IPS-18a (cell line): ENCODE measurements at regions not wholly inside any gene's neighbourhood (a gene's known extent, or its start where the extent isn't known, plus 50 kb on each side); places are given as distances from the start of the nearest gene placed in this dataset.

Experiments used
- H3K27ac ChIP-seq: one replicate; pipeline ENCODE4 v1.5.1; 2013; ENCODE audit warnings: low read length
- H3K27me3 ChIP-seq: one replicate; pipeline ENCODE4 v1.6.1; 2013; ENCODE audit warnings: mild to moderate bottlenecking, low read length; ENCODE audit not compliant: control insufficient read depth, insufficient read depth
- H3K36me3 ChIP-seq: one replicate; pipeline ENCODE4 v1.6.1; 2013; ENCODE audit warnings: low read depth, low read length; ENCODE audit not compliant: control insufficient read depth
- H3K4me1 ChIP-seq: one replicate; pipeline ENCODE4 v1.6.1; 2013; ENCODE audit warnings: low read depth, low read length; ENCODE audit not compliant: control insufficient read depth
- H3K4me3 ChIP-seq: one replicate; pipeline ENCODE4 v1.5.1; 2013; ENCODE audit warnings: low read length
- H3K9ac ChIP-seq: one replicate; pipeline ENCODE4 v1.6.1; 2013; ENCODE audit warnings: mild to moderate bottlenecking, low read length, moderate library complexity
- H3K9me3 ChIP-seq: one replicate; pipeline ENCODE4 v1.6.1; 2013; ENCODE audit warnings: low read depth, low read length; ENCODE audit not compliant: control insufficient read depth

GRCh38 chr2:173818285-173818684, 146.9 kb downstream of the SP3 start:
- H3K9ac ChIP-seq = no peak overlapping the region
- H3K4me3 ChIP-seq = no peak overlapping the region
- H3K27ac ChIP-seq = no peak overlapping the region
- H3K4me1 ChIP-seq = no peaks in the 10 kb centered on the region
- H3K27me3 ChIP-seq = no peaks in the 10 kb centered on the region
- H3K36me3 ChIP-seq = no peaks in the 10 kb centered on the region
- H3K9me3 ChIP-seq = no peaks in the 10 kb centered on the region

- no peaks in the 10 kb centered on the region for H3K27me3 ChIP-seq
- no peaks in the 10 kb centered on the region for H3K9me3 ChIP-seq
- no peak overlapping the region for H3K4me3 ChIP-seq
- no peaks in the 10 kb centered on the region for H3K4me1 ChIP-seq
- no peaks in the 10 kb centered on the region for H3K36me3 ChIP-seq
- no peak overlapping the region for H3K27ac ChIP-seq
- H3K9ac ChIP-seq = no peak overlapping the region
Measured at GRCh38 chr2:173819852-173820251, 145.3 kb downstream of the SP3 start.

- no peak overlapping the region for H3K9ac ChIP-seq
- H3K9me3 ChIP-seq = no peaks in the 10 kb centered on the region
- no peaks in the 10 kb centered on the region for H3K36me3 ChIP-seq
- no peak overlapping the region for H3K4me3 ChIP-seq
- no peaks in the 10 kb centered on the region for H3K4me1 ChIP-seq
- no peak overlapping the region for H3K27ac ChIP-seq
- H3K27me3 ChIP-seq = no peaks in the 10 kb centered on the region
Measured at GRCh38 chr2:173821451-173821850, 143.7 kb downstream of the SP3 start.

GRCh38 chr2:173822889-173823542, 142.2 kb downstream of the SP3 start:
- H3K4me1 ChIP-seq = no peaks in the 10 kb centered on the region
- no peak overlapping the region for H3K9ac ChIP-seq

GRCh38 chr2:173823543-173823939, 141.6 kb downstream of the SP3 start:
- no peak overlapping the region for H3K9ac ChIP-seq
- no peaks in the 10 kb centered on the region for H3K27me3 ChIP-seq
- no peaks in the 10 kb centered on the region for H3K36me3 ChIP-seq
- no peaks in the 10 kb centered on the region for H3K9me3 ChIP-seq
- no peak overlapping the region for H3K4me3 ChIP-seq
- H3K4me1 ChIP-seq = no peaks in the 10 kb centered on the region
- no peak overlapping the region for H3K27ac ChIP-seq

More at GRCh38 chr2:173822889-173823542, 142.2 kb downstream of the SP3 start:
- Histone ChIP-seq H3K27me3 (no peaks in the 10 kb centered on the region), H3K27ac (no peak overlapping the region), H3K4me3 (no peak overlapping the region), H3K9me3 (no peaks in the 10 kb centered on the region), H3K36me3 (no peaks in the 10 kb centered on the region)

- Histone ChIP-seq H3K9me3 (no peaks in the 10 kb centered on the region), H3K4me3 (no peak overlapping the region), H3K4me1 (no peaks in the 10 kb centered on the region), H3K36me3 (no peaks in the 10 kb centered on the region), H3K27ac (no peak overlapping the region), H3K27me3 (no peaks in the 10 kb centered on the region), H3K9ac (no peak overlapping the region)
Measured at GRCh38 chr2:173828189-173829142, 136.7 kb downstream of the SP3 start.

GRCh38 chr2:173829727-173830126, 135.4 kb downstream of the SP3 start:
- Histone ChIP-seq H3K9me3 (no peaks in the 10 kb centered on the region), H3K27me3 (no peaks in the 10 kb centered on the region), H3K4me3 (no peak overlapping the region), H3K9ac (no peak overlapping the region), H3K36me3 (no peaks in the 10 kb centered on the region), H3K4me1 (no peaks in the 10 kb centered on the region), H3K27ac (no peak overlapping the region)

GRCh38 chr2:173830170-173830569, 135.0 kb downstream of the SP3 start:
- H3K27me3 ChIP-seq = no peaks in the 10 kb centered on the region
- H3K9ac ChIP-seq = no peak overlapping the region
- H3K9me3 ChIP-seq = no peaks in the 10 kb centered on the region
- no peak overlapping the region for H3K27ac ChIP-seq
- H3K4me3 ChIP-seq = no peak overlapping the region
- no peaks in the 10 kb centered on the region for H3K36me3 ChIP-seq
- H3K4me1 ChIP-seq = no peaks in the 10 kb centered on the region

- Histone ChIP-seq H3K36me3 (no peaks in the 10 kb centered on the region), H3K9me3 (no peaks in the 10 kb centered on the region), H3K27ac (no peak overlapping the region), H3K4me3 (no peak overlapping the region), H3K27me3 (no peaks in the 10 kb centered on the region), H3K9ac (no peak overlapping the region), H3K4me1 (no peaks in the 10 kb centered on the region)
Measured at GRCh38 chr2:173831312-173832229, 133.6 kb downstream of the SP3 start.

GRCh38 chr2:173834141-173834540, 131.0 kb downstream of the SP3 start:
- H3K27ac ChIP-seq = no peak overlapping the region
- H3K9ac ChIP-seq = no peak overlapping the region
- H3K9me3 ChIP-seq = no peaks in the 10 kb centered on the region
- no peaks in the 10 kb centered on the region for H3K4me1 ChIP-seq
- no peaks in the 10 kb centered on the region for H3K27me3 ChIP-seq
- H3K4me3 ChIP-seq = no peak overlapping the region
- no peaks in the 10 kb centered on the region for H3K36me3 ChIP-seq

- H3K27me3 ChIP-seq = no peaks in the 10 kb centered on the region
Measured at GRCh38 chr2:173835726-173836125, 129.4 kb downstream of the SP3 start.

More at GRCh38 chr2:173835726-173836125, 129.4 kb downstream of the SP3 start:
- no peaks in the 10 kb centered on the region for H3K9me3 ChIP-seq
- no peaks in the 10 kb centered on the region for H3K36me3 ChIP-seq
- no peak overlapping the region for H3K9ac ChIP-seq
- H3K4me1 ChIP-seq = no peaks in the 10 kb centered on the region
- H3K4me3 ChIP-seq = no peak overlapping the region
- H3K27ac ChIP-seq = no peak overlapping the region
